ENCODE measurements at regions not wholly inside any gene's neighbourhood (a gene's known extent, or its start where the extent isn't known, plus 50 kb on each side); places are given as distances from the start of the nearest gene placed in this dataset.

DNA sequence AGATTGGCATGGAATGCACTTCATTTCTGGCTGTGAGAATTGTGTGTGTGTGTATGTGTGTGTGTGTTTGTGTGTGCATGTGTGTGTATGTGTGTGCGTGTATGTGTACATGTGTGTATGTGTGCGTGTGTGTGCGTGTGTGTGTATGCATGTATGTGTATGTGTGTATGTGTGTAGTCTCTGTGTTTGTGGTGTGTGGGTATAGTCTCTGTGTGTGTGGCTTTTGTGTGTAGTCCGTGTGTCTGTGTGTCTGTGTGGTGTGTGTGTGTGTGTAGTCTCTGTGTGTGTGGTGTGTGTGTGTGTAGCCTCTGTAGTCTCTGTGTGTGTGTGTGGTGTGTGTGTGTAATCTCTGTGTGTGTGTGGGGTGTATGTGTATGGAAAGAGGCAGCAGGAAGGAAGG, 247.3 kb upstream of the SOX11 start:
- no peak for TF ChIP-seq POLR2A (IDR thresholded peaks at IDR 0.05)
- TF ChIP-seq POLR2AphosphoS5 (IDR thresholded peaks at IDR 0.05), result no peak
- TF ChIP-seq, protein P1, sequence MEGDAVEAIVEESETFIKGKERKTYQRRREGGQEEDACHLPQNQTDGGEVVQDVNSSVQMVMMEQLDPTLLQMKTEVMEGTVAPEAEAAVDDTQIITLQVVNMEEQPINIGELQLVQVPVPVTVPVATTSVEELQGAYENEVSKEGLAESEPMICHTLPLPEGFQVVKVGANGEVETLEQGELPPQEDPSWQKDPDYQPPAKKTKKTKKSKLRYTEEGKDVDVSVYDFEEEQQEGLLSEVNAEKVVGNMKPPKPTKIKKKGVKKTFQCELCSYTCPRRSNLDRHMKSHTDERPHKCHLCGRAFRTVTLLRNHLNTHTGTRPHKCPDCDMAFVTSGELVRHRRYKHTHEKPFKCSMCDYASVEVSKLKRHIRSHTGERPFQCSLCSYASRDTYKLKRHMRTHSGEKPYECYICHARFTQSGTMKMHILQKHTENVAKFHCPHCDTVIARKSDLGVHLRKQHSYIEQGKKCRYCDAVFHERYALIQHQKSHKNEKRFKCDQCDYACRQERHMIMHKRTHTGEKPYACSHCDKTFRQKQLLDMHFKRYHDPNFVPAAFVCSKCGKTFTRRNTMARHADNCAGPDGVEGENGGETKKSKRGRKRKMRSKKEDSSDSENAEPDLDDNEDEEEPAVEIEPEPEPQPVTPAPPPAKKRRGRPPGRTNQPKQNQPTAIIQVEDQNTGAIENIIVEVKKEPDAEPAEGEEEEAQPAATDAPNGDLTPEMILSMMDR (IDR thresholded peaks at IDR 0.05), result no peak

Measured in breast epithelium (tissue), 3 donors.